ENCODE measurements at regions not wholly inside any gene's neighbourhood (a gene's known extent, or its start where the extent isn't known, plus 50 kb on each side); places are given as distances from the start of the nearest gene placed in this dataset.

DNA sequence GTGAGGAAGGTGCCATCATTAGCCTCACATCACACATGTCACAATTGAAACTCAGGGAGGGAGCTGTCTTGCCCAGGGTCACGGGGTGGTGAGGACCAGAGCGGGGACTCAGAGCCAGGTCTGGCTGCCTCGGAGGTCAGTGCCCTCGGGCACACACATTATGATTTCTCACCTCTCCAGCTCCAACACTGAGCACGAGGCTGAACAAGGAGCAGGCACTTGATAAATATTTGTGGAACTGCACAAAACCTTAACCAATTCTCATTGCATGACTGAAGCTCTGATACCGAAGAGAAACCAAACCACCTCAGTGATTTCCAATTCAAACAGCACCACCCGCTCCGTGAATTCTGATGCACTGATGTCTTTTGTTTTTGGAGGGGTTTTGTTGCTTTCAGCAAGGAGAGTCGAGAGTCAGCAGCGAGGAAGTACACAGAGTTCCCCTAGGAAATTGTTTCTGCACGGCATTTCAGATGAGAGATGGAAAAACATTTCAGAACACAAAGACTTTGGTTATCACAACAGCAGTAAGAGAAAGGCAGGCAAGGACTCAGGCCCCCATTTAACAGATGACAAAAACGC is 55.3 kb upstream of the ZMIZ1 start:
- TF ChIP-seq CTCF (IDR thresholded peaks at IDR 0.05), result no peak
- no peak for TF ChIP-seq POLR2A (IDR thresholded peaks at IDR 0.05)
- no peak for TF ChIP-seq EP300 (IDR thresholded peaks at IDR 0.05)

Measured in tibial nerve (tissue), 4 donors.